OCI-LY7 (cell line): ENCODE measurements at regions not wholly inside any gene's neighbourhood (a gene's known extent, or its start where the extent isn't known, plus 50 kb on each side); places are given as distances from the start of the nearest gene placed in this dataset.

Experiments used
- BruUV-seq: library from RNA; stranded (reverse); fragments of 400-500 nt; replicated peaks from 2 replicates; lab custom pipeline; 2021; lab: Mats Ljungman, UMichigan
- CTCF ChIA-PET: fragments of 300-600 bp; sonication (Branson Sonifier 250); formaldehyde crosslinking; loops from one replicate; lab custom pipeline; 2022; ENCODE audit warnings: antibody characterized with exemption; ENCODE audit not compliant: unreplicated experiment; lab: Charles Lee
- POLR2A ChIA-PET: fragments of 300-600 bp; sonication (Branson Sonifier 250); formaldehyde crosslinking; loops from one replicate; lab custom pipeline; 2022; ENCODE audit warnings: antibody characterized with exemption; lab: Charles Lee
- DNase-seq: peaks from one replicate; pipeline ENCODE4 v3.0.0-alpha.2; 2015; ENCODE audit warnings: low spot score
- H2AFZ ChIP-seq: fragments of 200-600 bp; sonication (generic), shearing (Covaris generic); 2 replicates; pipeline ENCODE4 v1.6.1; 2014; ENCODE audit warnings: mild to moderate bottlenecking, antibody characterized with exemption, low read length, moderate library complexity
- H3K27ac ChIP-seq: fragments of 200-600 bp; sonication (generic); 2 replicates; pipeline ENCODE4 v1.5.1; 2014; ENCODE audit warnings: mixed run types, low read depth, mild to moderate bottlenecking, moderate library complexity, low read length, inconsistent platforms; ENCODE audit not compliant: poor library complexity, severe bottlenecking
- H3K36me3 ChIP-seq: fragments of 200-600 bp; sonication (generic); 2 replicates; pipeline ENCODE4 v1.6.1; 2014; ENCODE audit warnings: mild to moderate bottlenecking, antibody characterized with exemption, low read length, moderate library complexity, mixed read lengths; ENCODE audit not compliant: insufficient read depth
- H3K4me1 ChIP-seq: fragments of 200-600 bp; sonication (generic); 2 replicates; pipeline ENCODE4 v1.5.1; 2014; ENCODE audit warnings: mild to moderate bottlenecking, low read length; ENCODE audit not compliant: insufficient read depth, poor library complexity, severe bottlenecking
- H3K4me2 ChIP-seq: fragments of 200-600 bp; sonication (generic); 2 replicates; pipeline ENCODE4 v1.6.1; 2014; ENCODE audit warnings: mild to moderate bottlenecking, low read length
- H3K4me3 ChIP-seq: fragments of 200-600 bp; sonication (generic); 2 replicates; pipeline ENCODE4 v1.5.1; 2014; ENCODE audit warnings: mild to moderate bottlenecking, low read depth, low read length; ENCODE audit not compliant: poor library complexity, severe bottlenecking
- H3K79me2 ChIP-seq: fragments of 200-600 bp; sonication (generic); 2 replicates; pipeline ENCODE4 v1.6.1; 2016; ENCODE audit warnings: low read depth, mild to moderate bottlenecking, low read length, moderate library complexity, mixed read lengths; ENCODE audit not compliant: insufficient read depth
- H3K9me2 ChIP-seq: fragments of 200-600 bp; sonication (generic); 2 replicates; pipeline ENCODE4 v1.6.1; 2016; ENCODE audit warnings: mild to moderate bottlenecking, low read length, mixed read lengths; ENCODE audit not compliant: insufficient read depth
- H3K9me3 ChIP-seq: fragments of 200-600 bp; sonication (generic); 2 replicates; pipeline ENCODE4 v1.6.1; 2014; ENCODE audit warnings: mild to moderate bottlenecking, mixed run types, low read length, mixed read lengths
- H4K20me1 ChIP-seq: fragments of 200-600 bp; sonication (generic); 2 replicates; pipeline ENCODE4 v1.6.1; 2014; ENCODE audit warnings: mild to moderate bottlenecking, antibody characterized with exemption, low read length, moderate library complexity, mixed read lengths; ENCODE audit not compliant: insufficient read depth
- CTCF ChIP-seq: fragments of 200-600 bp; sonication (generic); conservative IDR thresholded peaks from 2 replicates; pipeline ENCODE4 v1.5.1; 2014; ENCODE audit warnings: mild to moderate bottlenecking, antibody characterized with exemption, low read length, moderate library complexity, mixed read lengths
- EZH2phosphoT487 ChIP-seq: fragments of 200-600 bp; sonication (generic); IDR thresholded peaks from 2 replicates; pipeline ENCODE4 v1.6.1; 2018; ENCODE audit warnings: low read depth, borderline replicate concordance, mild to moderate bottlenecking, mixed run types, antibody characterized with exemption, low read length, moderate library complexity, mixed read lengths
- intact Hi-C: fragments of 100-400 bp; cut with micrococcal nuclease; formaldehyde crosslinking; loops from one replicate; pipeline ENCODE4 v1.10.0; 2022; ENCODE audit not compliant: unreplicated experiment

GRCh38 chr3:65194744-65195143, 506.9 kb upstream of the ADAMTS9 start:
- no peak overlapping the region for H2AFZ ChIP-seq
- no peaks in the 10 kb centered on the region for H3K36me3 ChIP-seq
- ChIA-PET POLR2A (no interaction called here), CTCF (no interaction called here)
- intact Hi-C loops, result no loop called here
- no peaks in the 10 kb centered on the region for H3K79me2 ChIP-seq
- H4K20me1 ChIP-seq, result no peaks in the 10 kb centered on the region
- H3K4me1 ChIP-seq, result no peaks in the 10 kb centered on the region
- TF ChIP-seq CTCF (no peak), EZH2phosphoT487 (no peak)
- H3K4me2 ChIP-seq, result no peak overlapping the region
- H3K27ac ChIP-seq, result no peak overlapping the region
- H3K9me2 ChIP-seq, result no peaks in the 10 kb centered on the region
- H3K4me3 ChIP-seq, result no peak overlapping the region
- DNase-seq, result no peak
- H3K9me3 ChIP-seq, result no peaks in the 10 kb centered on the region
- no TSS peak for BruUV-seq

DNA sequence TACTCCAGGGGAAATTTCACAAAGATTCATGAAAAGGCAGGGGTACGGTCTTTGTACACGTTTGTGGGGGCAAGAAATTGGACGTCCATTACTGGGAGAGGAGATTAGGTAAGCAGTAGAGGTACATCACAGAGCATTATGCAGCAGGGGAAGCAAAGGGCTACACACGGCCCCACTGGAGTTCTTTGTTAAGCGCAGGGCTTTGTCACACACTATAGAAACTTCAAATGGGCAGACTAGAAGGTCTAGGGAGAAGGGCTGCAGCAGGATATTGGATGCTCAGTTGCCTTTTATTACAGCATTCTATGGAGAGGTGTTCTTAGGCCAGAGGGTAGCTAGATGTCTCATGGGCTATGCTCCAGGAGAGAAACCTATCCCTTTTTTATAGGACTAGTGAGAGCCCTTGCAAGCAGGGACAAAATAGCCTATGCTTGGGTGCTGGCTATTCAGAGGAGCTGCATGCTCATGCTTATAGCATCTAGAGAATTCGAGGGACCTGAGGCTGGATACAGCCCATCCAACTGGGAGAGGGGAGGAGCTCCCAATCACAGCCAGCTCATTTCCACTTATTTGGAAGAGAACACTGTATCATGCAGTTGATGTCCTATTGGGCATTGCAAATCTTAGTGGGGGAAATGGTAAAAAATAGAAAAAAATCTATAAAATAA, 506.4 kb upstream of the ADAMTS9 start:
- Histone ChIP-seq H3K9me2 (no peaks in the 10 kb centered on the region), H3K79me2 (no peaks in the 10 kb centered on the region), H2AFZ (no peak overlapping the region), H3K9me3 (no peaks in the 10 kb centered on the region), H3K4me2 (no peak overlapping the region), H4K20me1 (no peaks in the 10 kb centered on the region), H3K4me1 (no peaks in the 10 kb centered on the region), H3K27ac (no peak overlapping the region), H3K4me3 (no peak overlapping the region), H3K36me3 (no peaks in the 10 kb centered on the region)
- intact Hi-C loops, result no loop called here
- CTCF ChIA-PET, result no interaction called here
- POLR2A ChIA-PET, result interaction anchor here (0.7 kb wide), 1 partner anchor 28 kb away, joined by 3 read pairs; no protein-coding TSS in a partner anchor
- no peak for DNase-seq
- BruUV-seq, result no TSS peak
- TF ChIP-seq CTCF (no peak), EZH2phosphoT487 (no peak)

DNA sequence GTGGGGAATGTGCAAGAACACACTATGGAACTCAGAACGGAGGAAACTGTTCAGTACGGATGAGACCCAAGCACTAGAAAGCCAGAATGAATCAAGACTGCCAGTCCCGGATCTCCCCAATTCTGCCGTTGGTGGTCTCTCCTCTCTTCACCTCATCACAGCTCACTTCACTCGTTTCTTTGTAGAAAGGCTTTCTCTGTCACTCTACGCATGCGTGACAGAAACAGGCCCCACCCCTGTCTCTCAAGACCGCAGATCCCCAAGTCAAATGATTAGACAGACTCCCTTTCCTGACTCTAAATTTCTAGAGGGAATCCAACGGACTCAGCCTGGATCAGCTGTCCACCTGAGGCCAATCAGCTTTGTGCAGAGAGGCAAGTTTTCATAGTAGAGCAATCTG, 505.7 kb upstream of the ADAMTS9 start:
- Histone ChIP-seq H4K20me1 (no peaks in the 10 kb centered on the region), H3K4me3 (no peak overlapping the region), H3K9me3 (no peaks in the 10 kb centered on the region), H3K4me1 (no peaks in the 10 kb centered on the region), H3K79me2 (no peaks in the 10 kb centered on the region), H3K36me3 (no peaks in the 10 kb centered on the region), H3K27ac (no peak overlapping the region), H3K4me2 (no peak overlapping the region), H3K9me2 (no peaks in the 10 kb centered on the region), H2AFZ (no peak overlapping the region)
- intact Hi-C loops, result no loop called here
- TF ChIP-seq EZH2phosphoT487 (no peak), CTCF (no peak)
- BruUV-seq, result no TSS peak
- CTCF ChIA-PET, result no interaction called here
- POLR2A ChIA-PET, result no interaction called here
- DNase-seq, result no peak
